ENCODE measurements at regions not wholly inside any gene's neighbourhood (a gene's known extent, or its start where the extent isn't known, plus 50 kb on each side); places are given as distances from the start of the nearest gene placed in this dataset.

DNA sequence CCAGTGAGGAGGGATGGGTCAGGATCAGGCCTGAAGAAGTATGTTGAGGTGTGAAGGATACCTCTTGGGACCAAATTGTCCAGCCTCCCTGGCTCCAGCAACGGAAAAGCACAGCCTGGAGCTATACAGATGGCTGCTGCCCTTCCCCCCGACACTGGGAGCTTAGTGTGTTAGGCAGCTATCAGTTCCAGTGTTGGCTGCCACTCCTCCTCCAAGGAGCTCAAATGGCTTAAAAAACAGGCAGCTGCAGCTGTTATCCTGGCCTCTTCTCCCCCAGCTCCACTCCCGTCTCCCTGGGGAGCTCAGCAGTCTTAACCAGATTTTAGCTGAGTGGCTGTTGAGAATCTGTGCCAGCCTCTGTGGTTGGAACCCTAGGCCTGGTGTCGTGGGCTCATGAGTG, 225.0 kb downstream of the JRKL start:
- TF ChIP-seq, protein P1, sequence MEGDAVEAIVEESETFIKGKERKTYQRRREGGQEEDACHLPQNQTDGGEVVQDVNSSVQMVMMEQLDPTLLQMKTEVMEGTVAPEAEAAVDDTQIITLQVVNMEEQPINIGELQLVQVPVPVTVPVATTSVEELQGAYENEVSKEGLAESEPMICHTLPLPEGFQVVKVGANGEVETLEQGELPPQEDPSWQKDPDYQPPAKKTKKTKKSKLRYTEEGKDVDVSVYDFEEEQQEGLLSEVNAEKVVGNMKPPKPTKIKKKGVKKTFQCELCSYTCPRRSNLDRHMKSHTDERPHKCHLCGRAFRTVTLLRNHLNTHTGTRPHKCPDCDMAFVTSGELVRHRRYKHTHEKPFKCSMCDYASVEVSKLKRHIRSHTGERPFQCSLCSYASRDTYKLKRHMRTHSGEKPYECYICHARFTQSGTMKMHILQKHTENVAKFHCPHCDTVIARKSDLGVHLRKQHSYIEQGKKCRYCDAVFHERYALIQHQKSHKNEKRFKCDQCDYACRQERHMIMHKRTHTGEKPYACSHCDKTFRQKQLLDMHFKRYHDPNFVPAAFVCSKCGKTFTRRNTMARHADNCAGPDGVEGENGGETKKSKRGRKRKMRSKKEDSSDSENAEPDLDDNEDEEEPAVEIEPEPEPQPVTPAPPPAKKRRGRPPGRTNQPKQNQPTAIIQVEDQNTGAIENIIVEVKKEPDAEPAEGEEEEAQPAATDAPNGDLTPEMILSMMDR (IDR thresholded peaks at IDR 0.05), result no peak
- TF ChIP-seq POLR2A (IDR thresholded peaks at IDR 0.05), result no peak
